ENCODE measurements at regions not wholly inside any gene's neighbourhood (a gene's known extent, or its start where the extent isn't known, plus 50 kb on each side); places are given as distances from the start of the nearest gene placed in this dataset.

- no peak overlapping the region for H3K9ac ChIP-seq (ENCODE audit: low read length)
Observed at GRCh38 chr20:56060486-56060885, 55.2 kb upstream of the CBLN4 start.

GRCh38 chr20:56069016-56069415 lies 63.7 kb upstream of the CBLN4 start:
- Histone ChIP-seq H3K4me3 (ENCODE audit: low read length) (no peak overlapping the region), H3K27me3 (ENCODE audit: insufficient read depth, low read depth, low read length) (no peaks in the 10 kb centered on the region), H3K9ac (ENCODE audit: low read length) (no peak overlapping the region), H3K9me3 (ENCODE audit: low read length) (no peaks in the 10 kb centered on the region), H3K27ac (ENCODE audit: low read length) (no peak overlapping the region), H3K9me2 (ENCODE audit: insufficient read depth, low read length) (no peaks in the 10 kb centered on the region), H4K20me1 (ENCODE audit: insufficient read depth) (no peaks in the 10 kb centered on the region), H3K36me3 (ENCODE audit: insufficient read depth, low read length) (no peaks in the 10 kb centered on the region), H2AFZ (ENCODE audit: low read depth, low read length) (no peak overlapping the region), H3K4me2 (ENCODE audit: low read length) (no peak overlapping the region), H3F3A (ENCODE audit: insufficient read depth, low read length, poor library complexity, severe bottlenecking) (no peaks in the 10 kb centered on the region), H3K79me2 (replicated peaks; ENCODE audit: insufficient read depth, low read length) (no peaks in the 10 kb centered on the region)
- TF ChIP-seq SMC3 (conservative IDR thresholded peaks at IDR 0.05; ENCODE audit: poor library complexity) (no peak), RAD21 (conservative IDR thresholded peaks at IDR 0.05) (no peak), MXI1 (conservative IDR thresholded peaks at IDR 0.05; ENCODE audit: poor library complexity, severe bottlenecking) (no peak), CTCF (IDR thresholded peaks at IDR 0.05; ENCODE audit: poor library complexity, severe bottlenecking) (no peak), TAF1 (IDR thresholded peaks at IDR 0.05; ENCODE audit: low read depth) (no peak), EZH2 (IDR thresholded peaks at IDR 0.05; ENCODE audit: borderline replicate concordance, insufficient read depth, low read length, poor library complexity, severe bottlenecking) (no peak), EP300 (conservative IDR thresholded peaks at IDR 0.05; ENCODE audit: poor library complexity, severe bottlenecking) (no peak), REST (IDR thresholded peaks at IDR 0.05; ENCODE audit: borderline replicate concordance) (no peak), POLR2AphosphoS5 (IDR thresholded peaks at IDR 0.05) (no peak)

More at GRCh38 chr20:56060486-56060885, 55.2 kb upstream of the CBLN4 start:
- no peaks in the 10 kb centered on the region for H3K36me3 ChIP-seq (ENCODE audit: insufficient read depth, low read length)
- H3K79me2 ChIP-seq (replicated peaks; ENCODE audit: insufficient read depth, low read length) = no peaks in the 10 kb centered on the region
- no peaks in the 10 kb centered on the region for H4K20me1 ChIP-seq (ENCODE audit: insufficient read depth)
- no peak overlapping the region for H3K4me3 ChIP-seq (ENCODE audit: low read length)
- H3K27ac ChIP-seq (ENCODE audit: low read length) = no peak overlapping the region
- no peak overlapping the region for H3K4me2 ChIP-seq (ENCODE audit: low read length)
- H3K9me2 ChIP-seq (ENCODE audit: insufficient read depth, low read length) = no peaks in the 10 kb centered on the region
- H3K9me3 ChIP-seq (ENCODE audit: low read length) = no peaks in the 10 kb centered on the region
- H3F3A ChIP-seq (ENCODE audit: insufficient read depth, low read length, poor library complexity, severe bottlenecking) = no peaks in the 10 kb centered on the region
- H3K27me3 ChIP-seq (ENCODE audit: insufficient read depth, low read depth, low read length) = no peaks in the 10 kb centered on the region
- H2AFZ ChIP-seq (ENCODE audit: low read depth, low read length) = no peak overlapping the region
- TF ChIP-seq MXI1 (conservative IDR thresholded peaks at IDR 0.05; ENCODE audit: poor library complexity, severe bottlenecking) (no peak), POLR2AphosphoS5 (IDR thresholded peaks at IDR 0.05) (no peak), SMC3 (conservative IDR thresholded peaks at IDR 0.05; ENCODE audit: poor library complexity) (no peak), CTCF (IDR thresholded peaks at IDR 0.05; ENCODE audit: poor library complexity, severe bottlenecking) (no peak), EP300 (conservative IDR thresholded peaks at IDR 0.05; ENCODE audit: poor library complexity, severe bottlenecking) (no peak), TAF1 (IDR thresholded peaks at IDR 0.05; ENCODE audit: low read depth) (no peak), EZH2 (IDR thresholded peaks at IDR 0.05; ENCODE audit: borderline replicate concordance, insufficient read depth, low read length, poor library complexity, severe bottlenecking) (no peak)
